CD14-positive monocyte (primary cell): ENCODE measurements at regions not wholly inside any gene's neighbourhood (a gene's known extent, or its start where the extent isn't known, plus 50 kb on each side); places are given as distances from the start of the nearest gene placed in this dataset.

ENCODE experiments used
- DNase-seq, 3 donors: peaks; one replicate each; pipeline ENCODE4 v3.0.0-alpha.2; 2011 to 2022
- H2AFZ ChIP-seq: 2 replicates; pipeline ENCODE4 v1.6.0; 2012; ENCODE audit warnings: mild to moderate bottlenecking, low read depth, low read length, inconsistent platforms; ENCODE audit not compliant: insufficient read depth, poor library complexity, severe bottlenecking
- H3K27ac ChIP-seq, 2 donors: 1 replicate in 1 of 2; 2 replicates in 1 of 2; pipeline ENCODE4 v1.5.1; 2012 to 2013; ENCODE audit warnings: low read length in 2 of 2, control low read depth in 1 of 2, inconsistent platforms in 1 of 2, low read depth in 1 of 2, mild to moderate bottlenecking in 1 of 2
- H3K27me3 ChIP-seq, 2 donors: one replicate each; pipeline versions ENCODE4 v1.6.0 to v1.6.1; 2011 to 2013; ENCODE audit warnings: low read length in 2 of 2; ENCODE audit not compliant: control insufficient read depth in 2 of 2, insufficient read depth in 2 of 2
- H3K36me3 ChIP-seq, 2 donors: replicated peaks in 1 of 2; 1 replicate in 1 of 2; 2 replicates in 1 of 2; pipeline versions ENCODE4 v1.5.1 to v1.6.1; 2012 to 2013; ENCODE audit warnings: low read length in 2 of 2, control low read depth in 1 of 2, inconsistent platforms in 1 of 2, mild to moderate bottlenecking in 1 of 2; ENCODE audit not compliant: insufficient read depth in 2 of 2, control insufficient read depth in 1 of 2
- H3K4me1 ChIP-seq, 2 donors: 1 replicate in 1 of 2; 2 replicates in 1 of 2; pipeline versions ENCODE4 v1.5.1 to v1.6.1; 2012 to 2013; ENCODE audit warnings: low read length in 2 of 2, control low read depth in 1 of 2, inconsistent platforms in 1 of 2, mild to moderate bottlenecking in 1 of 2, moderate library complexity in 1 of 2; ENCODE audit not compliant: insufficient read depth in 2 of 2, control insufficient read depth in 1 of 2
- H3K4me2 ChIP-seq: replicated peaks from 2 replicates; pipeline ENCODE3; 2012; ENCODE audit warnings: low read length, moderate library complexity, mild to moderate bottlenecking; ENCODE audit not compliant: poor library complexity, severe bottlenecking; ENCODE audit errors: extremely low read depth
- H3K4me3 ChIP-seq, 3 experiments: fragments of 200-600 bp in 1 of 3; sonication (generic) in 1 of 3; replicated peaks in 1 of 3; 1 replicate in 2 of 3; 2 replicates in 1 of 3; pipeline ENCODE4 v1.5.1; 2011 to 2013; ENCODE audit warnings: low read length in 3 of 3, mild to moderate bottlenecking in 3 of 3, control low read depth in 2 of 3, low read depth in 2 of 3, inconsistent platforms in 1 of 3, moderate library complexity in 1 of 3
- H3K79me2 ChIP-seq: 2 replicates; pipeline ENCODE4 v1.6.0; 2012; ENCODE audit warnings: mild to moderate bottlenecking, control low read depth, inconsistent platforms, low read length, moderate library complexity; ENCODE audit not compliant: insufficient read depth
- H3K9ac ChIP-seq: 2 replicates; pipeline ENCODE4 v1.6.0; 2017; ENCODE audit warnings: low read length, mild to moderate bottlenecking; ENCODE audit not compliant: insufficient read depth, poor library complexity, severe bottlenecking
- H3K9me3 ChIP-seq, 2 donors: replicated peaks in 1 of 2; 1 replicate in 1 of 2; 2 replicates in 1 of 2; pipeline versions ENCODE4 v1.5.1 to v1.6.1; 2012 to 2013; ENCODE audit warnings: low read length in 2 of 2, control low read depth in 1 of 2; ENCODE audit not compliant: control insufficient read depth in 1 of 2, insufficient read depth in 1 of 2
- H4K20me1 ChIP-seq: 2 replicates; pipeline ENCODE4 v1.6.0; 2012; ENCODE audit warnings: mild to moderate bottlenecking, low read length, control low read depth, moderate library complexity; ENCODE audit not compliant: insufficient read depth
- H3K27ac Mint-ChIP-seq, 7 donors: one replicate each; pipeline ENCODE4 v1.8.0; 2020; ENCODE audit warnings: mild to moderate bottlenecking in 7 of 7, mixed read lengths in 7 of 7, moderate library complexity in 6 of 7, inconsistent platforms in 2 of 7
- H3K27me3 Mint-ChIP-seq, 3 donors: one replicate each; pipeline ENCODE4 v1.8.0; 2021 to 2022; ENCODE audit warnings: low read depth in 3 of 3, mild to moderate bottlenecking in 3 of 3, mixed read lengths in 3 of 3, moderate library complexity in 3 of 3, inconsistent platforms in 1 of 3
- H3K36me3 Mint-ChIP-seq, 2 donors: one replicate each; pipeline ENCODE4 v1.8.0; 2020; ENCODE audit warnings: mixed read lengths in 2 of 2, inconsistent platforms in 1 of 2, mild to moderate bottlenecking in 1 of 2
- H3K4me1 Mint-ChIP-seq: one replicate; pipeline ENCODE4 v1.8.0; 2020; ENCODE audit warnings: mild to moderate bottlenecking, mixed read lengths
- H3K4me3 Mint-ChIP-seq, 2 donors: one replicate each; pipeline ENCODE4 v1.8.0; 2020; ENCODE audit warnings: mild to moderate bottlenecking in 2 of 2, mixed read lengths in 2 of 2, moderate library complexity in 1 of 2
- H3K9me3 Mint-ChIP-seq, 7 donors: one replicate each; pipeline ENCODE4 v1.8.0; 2020 to 2022; ENCODE audit warnings: mixed read lengths in 7 of 7, mild to moderate bottlenecking in 6 of 7, moderate library complexity in 6 of 7, inconsistent platforms in 2 of 7
- WGBS: methylation state at CpG from one replicate; pipeline ENCODE4 v1.1.5; 2013; ENCODE audit warnings: missing lambda C conversion rate; ENCODE audit not compliant: insufficient coverage; 5-methylcytosine and 5-hydroxymethylcytosine counted together
- intact Hi-C, 2 donors: fragments of 100-400 bp; cut with micrococcal nuclease; formaldehyde crosslinking; loops; one replicate each; pipeline versions ENCODE4 v1.15.0 to v1.15.1; 2023
- TF ChIP-seq, protein P1 (sequence below): fragments of 200-600 bp; IDR thresholded peaks from one replicate; pipeline ENCODE4 v1.8.0; 2022; ENCODE audit warnings: antibody characterized with exemption, mild to moderate bottlenecking

DNA sequence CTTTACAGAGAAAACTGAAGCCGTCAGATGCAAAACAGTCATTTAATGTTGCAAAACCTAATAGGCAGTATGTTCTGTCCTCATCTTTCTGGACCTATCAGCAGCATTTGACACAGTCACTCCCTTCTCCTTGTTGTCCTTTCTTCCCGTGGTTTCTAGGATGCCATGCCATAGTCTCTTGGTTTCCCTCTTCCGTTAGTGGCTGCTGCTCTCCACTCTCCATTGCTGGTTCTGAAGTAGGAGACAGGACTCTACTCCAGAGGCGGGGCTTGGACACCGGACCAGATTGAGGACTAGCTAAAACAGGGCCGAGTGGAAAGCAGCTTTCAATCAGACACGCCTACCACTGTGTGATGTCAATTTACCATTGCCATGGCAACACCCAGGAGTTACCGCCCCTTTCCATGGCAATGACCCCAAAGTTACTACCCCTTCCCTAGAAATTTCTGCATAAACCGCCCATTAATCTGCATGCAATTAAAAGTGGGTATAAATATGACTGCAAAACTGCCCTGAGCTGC, 88.8 kb upstream of the CCDC160 start:
- no peak overlapping the region for H2AFZ ChIP-seq
- H3K36me3 ChIP-seq, result no peaks in the 10 kb centered on the region
- H3K4me2 ChIP-seq, result no peak overlapping the region
- Mint-ChIP-seq H3K36me3 (no peaks in the 10 kb centered on the region), H3K4me1 (no peaks in the 10 kb centered on the region), H3K9me3 (no peaks in the 10 kb centered on the region), H3K4me3 (no peak overlapping the region), H3K27ac (no peak overlapping the region), H3K27me3 (peaks cover 0 to 5% (median 0%) of the 10 kb centered on the region in 3 donors)
- no peak overlapping the region for H3K27ac ChIP-seq
- H3K27me3 ChIP-seq, result no peaks in the 10 kb centered on the region
- no peaks in the 10 kb centered on the region for H4K20me1 ChIP-seq
- no peaks in the 10 kb centered on the region for H3K79me2 ChIP-seq
- H3K9ac ChIP-seq, result peak overlapping the region; percentile 2
- H3K4me1 ChIP-seq, result no peaks in the 10 kb centered on the region
- no peak for DNase-seq
- H3K4me3 ChIP-seq, result no peak overlapping the region
- WGBS, result 37% methylated on average over 2 of the region's 9 CpGs
- intact Hi-C loops, result no loop called here
- no peaks in the 10 kb centered on the region for H3K9me3 ChIP-seq
- TF ChIP-seq, protein P1, sequence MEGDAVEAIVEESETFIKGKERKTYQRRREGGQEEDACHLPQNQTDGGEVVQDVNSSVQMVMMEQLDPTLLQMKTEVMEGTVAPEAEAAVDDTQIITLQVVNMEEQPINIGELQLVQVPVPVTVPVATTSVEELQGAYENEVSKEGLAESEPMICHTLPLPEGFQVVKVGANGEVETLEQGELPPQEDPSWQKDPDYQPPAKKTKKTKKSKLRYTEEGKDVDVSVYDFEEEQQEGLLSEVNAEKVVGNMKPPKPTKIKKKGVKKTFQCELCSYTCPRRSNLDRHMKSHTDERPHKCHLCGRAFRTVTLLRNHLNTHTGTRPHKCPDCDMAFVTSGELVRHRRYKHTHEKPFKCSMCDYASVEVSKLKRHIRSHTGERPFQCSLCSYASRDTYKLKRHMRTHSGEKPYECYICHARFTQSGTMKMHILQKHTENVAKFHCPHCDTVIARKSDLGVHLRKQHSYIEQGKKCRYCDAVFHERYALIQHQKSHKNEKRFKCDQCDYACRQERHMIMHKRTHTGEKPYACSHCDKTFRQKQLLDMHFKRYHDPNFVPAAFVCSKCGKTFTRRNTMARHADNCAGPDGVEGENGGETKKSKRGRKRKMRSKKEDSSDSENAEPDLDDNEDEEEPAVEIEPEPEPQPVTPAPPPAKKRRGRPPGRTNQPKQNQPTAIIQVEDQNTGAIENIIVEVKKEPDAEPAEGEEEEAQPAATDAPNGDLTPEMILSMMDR, result no peak

DNA sequence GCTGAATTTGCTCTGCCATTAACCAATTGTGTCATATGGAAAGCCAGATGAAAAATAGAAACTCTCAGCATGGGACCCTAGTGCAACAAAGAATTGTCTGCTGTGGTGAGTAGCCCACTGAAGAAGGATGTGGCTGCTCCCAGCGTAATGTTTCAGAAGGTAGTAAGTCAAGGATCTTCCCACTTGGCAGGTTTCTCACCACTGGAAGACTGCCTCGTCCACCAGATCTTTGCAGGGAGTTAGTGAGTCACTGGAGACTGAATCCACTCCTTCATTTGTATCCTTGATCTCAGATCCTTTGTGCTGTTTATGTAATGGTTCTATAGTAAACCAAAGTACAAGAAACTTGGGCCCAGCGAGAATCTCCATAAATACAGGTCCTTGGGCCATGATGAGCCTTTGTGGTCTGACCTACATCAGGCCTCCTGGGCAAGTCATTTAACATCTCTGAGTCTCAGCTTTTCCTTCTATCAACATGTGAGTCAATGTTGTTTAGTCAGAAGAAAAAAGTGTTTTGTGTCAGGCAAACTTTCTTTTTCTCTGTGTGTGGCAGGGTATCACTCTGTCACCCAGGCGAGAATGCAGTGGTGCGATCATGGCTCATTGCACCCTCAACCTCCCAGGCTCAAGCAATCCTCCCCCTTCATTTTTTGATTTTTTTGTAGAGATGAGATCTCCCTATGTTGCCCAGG, 78.0 kb upstream of the CCDC160 start:
- Histone ChIP-seq H3K27ac (no peak overlapping the region), H3K9me3 (no peaks in the 10 kb centered on the region), H3K4me3 (no peak overlapping the region), H3K4me2 (no peak overlapping the region), H2AFZ (no peak overlapping the region), H3K79me2 (no peaks in the 10 kb centered on the region), H3K27me3 (no peaks in the 10 kb centered on the region), H3K36me3 (no peaks in the 10 kb centered on the region), H3K4me1 (no peaks in the 10 kb centered on the region), H4K20me1 (no peaks in the 10 kb centered on the region), H3K9ac (no peak overlapping the region)
- TF ChIP-seq, protein P1, result no peak
- H3K27me3 Mint-ChIP-seq, result peaks cover 0 to 1% (median 1%) of the 10 kb centered on the region in 3 donors
- no peaks in the 10 kb centered on the region for H3K36me3 Mint-ChIP-seq
- no peak for DNase-seq
- whole genome bisulfite sequencing, result 100% methylated on average over 1 of the region's 5 CpGs
- no peak overlapping the region for H3K4me3 Mint-ChIP-seq
- intact Hi-C loops, result no loop called here
- no peaks in the 10 kb centered on the region for H3K9me3 Mint-ChIP-seq
- H3K27ac Mint-ChIP-seq, result no peak overlapping the region
- H3K4me1 Mint-ChIP-seq, result peaks cover 6% of the 10 kb centered on the region
